ENCODE measurements at regions not wholly inside any gene's neighbourhood (a gene's known extent, or its start where the extent isn't known, plus 50 kb on each side); places are given as distances from the start of the nearest gene placed in this dataset.

- H3K4me1 ChIP-seq (ENCODE audit: insufficient read depth, low read length, severe bottlenecking): no peaks in the 10 kb centered on the region
- H3K79me2 ChIP-seq (ENCODE audit: insufficient read depth, low read length): no peaks in the 10 kb centered on the region
- no peaks in the 10 kb centered on the region for H3K9me2 ChIP-seq (ENCODE audit: low read depth, low read length)
- H3K9ac ChIP-seq (ENCODE audit: low read length): no peak overlapping the region
- H3K4me3 ChIP-seq (ENCODE audit: low read depth, low read length, poor library complexity, severe bottlenecking): no peak overlapping the region
- no peaks in the 10 kb centered on the region for H3F3A ChIP-seq (ENCODE audit: insufficient read depth, low read length)
- H3K27ac ChIP-seq (ENCODE audit: low read depth, low read length, poor library complexity, severe bottlenecking): no peak overlapping the region
- H3K36me3 ChIP-seq (ENCODE audit: insufficient read depth, low read length): no peaks in the 10 kb centered on the region
- H3K27me3 ChIP-seq (ENCODE audit: insufficient read depth, low read length): no peaks in the 10 kb centered on the region
- no peak overlapping the region for H2AFZ ChIP-seq (ENCODE audit: low read length)
- H3K4me2 ChIP-seq (ENCODE audit: low read length): no peak overlapping the region
- 0 out of 2 replicates have a peak, but pooled peaks cover 4% of the 10 kb centered on the region for H3K9me3 ChIP-seq (ENCODE audit: low read length)
- no peaks in the 10 kb centered on the region for H4K20me1 ChIP-seq (ENCODE audit: insufficient read depth, low read length)
- TF ChIP-seq EZH2 (IDR thresholded peaks at IDR 0.05; ENCODE audit: borderline replicate concordance, low read length): no peak
- no peak for TF ChIP-seq CTCF (IDR thresholded peaks at IDR 0.05; ENCODE audit: low read length)
Measured at GRCh38 chr16:9389543-9390207, 298.2 kb downstream of the HAPSTR1 start.

GRCh38 chr16:9392956-9393355 is 301.5 kb downstream of the HAPSTR1 start:
- Histone ChIP-seq H3K27ac (ENCODE audit: low read depth, low read length, poor library complexity, severe bottlenecking) (no peak overlapping the region), H3K9me3 (ENCODE audit: low read length) (no peaks in the 10 kb centered on the region), H3K4me1 (ENCODE audit: insufficient read depth, low read length, severe bottlenecking) (no peaks in the 10 kb centered on the region), H3K36me3 (ENCODE audit: insufficient read depth, low read length) (no peaks in the 10 kb centered on the region), H2AFZ (ENCODE audit: low read length) (no peak overlapping the region), H3K9ac (ENCODE audit: low read length) (no peak overlapping the region), H3K9me2 (ENCODE audit: low read depth, low read length) (no peaks in the 10 kb centered on the region), H3K4me2 (ENCODE audit: low read length) (no peak overlapping the region), H4K20me1 (ENCODE audit: insufficient read depth, low read length) (no peaks in the 10 kb centered on the region), H3K27me3 (ENCODE audit: insufficient read depth, low read length) (no peaks in the 10 kb centered on the region), H3K4me3 (ENCODE audit: low read depth, low read length, poor library complexity, severe bottlenecking) (no peak overlapping the region), H3K79me2 (ENCODE audit: insufficient read depth, low read length) (no peaks in the 10 kb centered on the region), H3F3A (ENCODE audit: insufficient read depth, low read length) (no peaks in the 10 kb centered on the region)
- TF ChIP-seq EZH2 (IDR thresholded peaks at IDR 0.05; ENCODE audit: borderline replicate concordance, low read length) (no peak), CTCF (IDR thresholded peaks at IDR 0.05; ENCODE audit: low read length) (no peak)

- Histone ChIP-seq H3K27ac (ENCODE audit: low read depth, low read length, poor library complexity, severe bottlenecking) (no peak overlapping the region), H3K4me2 (ENCODE audit: low read length) (no peak overlapping the region), H4K20me1 (ENCODE audit: insufficient read depth, low read length) (no peaks in the 10 kb centered on the region), H3K4me1 (ENCODE audit: insufficient read depth, low read length, severe bottlenecking) (no peaks in the 10 kb centered on the region), H3K9ac (ENCODE audit: low read length) (no peak overlapping the region), H3F3A (ENCODE audit: insufficient read depth, low read length) (no peaks in the 10 kb centered on the region), H2AFZ (ENCODE audit: low read length) (no peak overlapping the region), H3K79me2 (ENCODE audit: insufficient read depth, low read length) (no peaks in the 10 kb centered on the region), H3K36me3 (ENCODE audit: insufficient read depth, low read length) (no peaks in the 10 kb centered on the region), H3K4me3 (ENCODE audit: low read depth, low read length, poor library complexity, severe bottlenecking) (no peak overlapping the region), H3K27me3 (ENCODE audit: insufficient read depth, low read length) (no peaks in the 10 kb centered on the region), H3K9me2 (ENCODE audit: low read depth, low read length) (no peaks in the 10 kb centered on the region), H3K9me3 (ENCODE audit: low read length) (no peaks in the 10 kb centered on the region)
- TF ChIP-seq CTCF (IDR thresholded peaks at IDR 0.05; ENCODE audit: low read length) (no peak), EZH2 (IDR thresholded peaks at IDR 0.05; ENCODE audit: borderline replicate concordance, low read length) (no peak)
Measured at GRCh38 chr16:9393591-9393990, 302.1 kb downstream of the HAPSTR1 start.

Data from OCI-LY1 (cell line).